Left ventricle myocardium superior (tissue), 1 donor: ENCODE measurements at regions not wholly inside any gene's neighbourhood (a gene's known extent, or its start where the extent isn't known, plus 50 kb on each side); places are given as distances from the start of the nearest gene placed in this dataset.
"Not testable (repeated sequence)": the region's sequence is repeated elsewhere in the genome, so short reads cannot be mapped to it uniquely, and the experiment has no call there.

Experiments used
- ATAC-seq: fragments of 200-7000 bp; cut with Tn5 transposase; one replicate; pipeline ENCODE4 v1.9.1; 2020; ENCODE audit warnings: mild to moderate bottlenecking, moderate library complexity
- DNase-seq: peaks from one replicate; pipeline ENCODE4 v3.0.0-alpha.2; 2020
- intact Hi-C: fragments of 100-400 bp; cut with micrococcal nuclease; formaldehyde crosslinking; loops from one replicate; pipeline ENCODE4 v1.11.0; 2022
- donor health status: DM: no; HTN: yes; CAD: no; lungs with severe emphysema.

GRCh38 chr9:81022177-81022576 is 667.2 kb downstream of the TLE1 start:
- DNase-seq (no peak), ATAC-seq (no peak)
- intact Hi-C loops, result no loop called here

GRCh38 chr9:81014945-81015344 is 674.4 kb downstream of the TLE1 start:
- intact Hi-C loops, ATAC-seq, DNase-seq: not testable (repeated sequence)

GRCh38 chr9:81013191-81013590 is 676.2 kb downstream of the TLE1 start:
- ATAC-seq, intact Hi-C loops, DNase-seq: not testable (repeated sequence)

GRCh38 chr9:81002906-81003305 is 686.4 kb downstream of the TLE1 start:
- intact Hi-C loops, result no loop called here
- DNase-seq, result no peak
- ATAC-seq, result no peak

GRCh38 chr9:81002242-81002641 is 687.1 kb downstream of the TLE1 start:
- intact Hi-C loops, result no loop called here
- ATAC-seq, result no peak
- DNase-seq, result no peak

DNA sequence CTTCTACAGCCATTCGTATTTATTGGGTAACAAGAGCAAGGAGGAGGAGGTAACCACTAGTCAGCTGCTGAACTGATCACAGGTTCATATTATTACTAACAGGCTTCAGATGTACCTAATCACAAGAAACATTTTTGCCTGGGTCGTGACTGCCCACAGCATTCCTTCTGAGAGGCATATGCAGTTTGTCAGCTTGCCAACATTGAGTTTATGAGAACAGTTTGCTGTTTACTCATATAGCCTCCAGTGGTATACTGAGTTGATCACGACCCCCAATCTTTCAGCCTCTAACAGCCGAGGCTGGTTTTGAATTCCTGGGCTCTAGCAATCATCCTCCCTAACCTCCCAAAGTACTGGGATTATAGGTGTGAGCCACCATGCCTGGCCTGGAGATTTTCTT is 693.6 kb downstream of the TLE1 start:
- no peak for ATAC-seq
- intact Hi-C loops, result no loop called here
- no peak for DNase-seq

GRCh38 chr9:80994892-80995291 is 694.5 kb downstream of the TLE1 start:
- DNase-seq (no peak), ATAC-seq (no peak)
- intact Hi-C loops, result no loop called here

- intact Hi-C loops, ATAC-seq, DNase-seq: not testable (repeated sequence)
These were observed 703.8 kb downstream of the TLE1 start for GRCh38 chr9:80985595-80985994.

GRCh38 chr9:80976403-80976802 is 712.9 kb downstream of the TLE1 start:
- intact Hi-C loops, result loop anchor here (5.0 kb wide), 1 partner anchor 49 kb away; no protein-coding TSS in a partner anchor
- DNase-seq (no peak), ATAC-seq (no peak)

- ATAC-seq, intact Hi-C loops, DNase-seq: not testable (repeated sequence)
These were observed 719.0 kb downstream of the TLE1 start for GRCh38 chr9:80970377-80970776.

DNA sequence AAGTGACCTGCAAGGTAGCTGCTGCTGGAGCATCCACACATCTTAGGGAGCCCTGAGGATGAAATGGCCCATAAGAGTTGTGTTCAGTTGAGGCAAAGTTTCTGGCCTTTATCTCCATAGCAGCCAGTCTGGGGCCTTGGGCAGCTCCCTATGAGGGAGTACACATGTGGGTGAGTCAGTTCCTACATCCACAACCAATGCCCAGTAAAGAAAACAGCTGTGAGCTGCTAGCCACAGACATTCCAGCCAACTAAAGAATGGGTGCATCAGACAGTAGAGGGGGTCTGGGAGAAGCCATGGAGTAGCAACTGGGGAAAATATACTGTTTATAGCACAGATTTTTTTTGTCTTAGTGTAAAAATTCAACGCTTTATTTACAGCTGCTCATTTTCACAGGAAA is 720.7 kb downstream of the TLE1 start:
- ATAC-seq (no peak), DNase-seq (no peak)
- intact Hi-C loops, result no loop called here

GRCh38 chr9:80964914-80965313 is 724.4 kb downstream of the TLE1 start:
- intact Hi-C loops, result no loop called here
- no peak for ATAC-seq

GRCh38 chr9:80964374-80964773 is 725.0 kb downstream of the TLE1 start:
- intact Hi-C loops, result no loop called here

More at GRCh38 chr9:80964914-80965313, 724.4 kb downstream of the TLE1 start:
- no peak for DNase-seq

GRCh38 chr9:80957801-80958200 is 731.5 kb downstream of the TLE1 start:
- DNase-seq, result no peak
- ATAC-seq, result no peak
- intact Hi-C loops, result no loop called here

More at GRCh38 chr9:80964374-80964773, 725.0 kb downstream of the TLE1 start:
- DNase-seq, result no peak
- no peak for ATAC-seq

DNA sequence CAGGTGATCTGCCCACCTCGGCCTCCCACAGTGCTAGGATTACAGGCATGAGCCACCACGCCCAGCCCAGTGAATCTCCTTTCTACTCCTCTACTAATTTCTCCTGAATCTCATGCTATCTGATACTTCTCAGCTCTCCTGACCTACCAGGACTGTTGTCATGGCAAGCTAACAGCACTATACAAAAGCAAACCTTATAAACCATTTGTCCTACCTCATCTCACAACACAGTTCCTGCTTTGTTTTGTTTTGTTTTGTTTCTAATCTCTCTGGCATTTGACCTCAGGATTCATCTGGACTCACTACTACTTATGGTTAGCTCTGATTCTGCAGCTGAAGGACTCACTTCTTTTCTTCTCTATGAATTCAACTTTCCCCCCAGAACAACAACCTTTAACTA is 734.8 kb downstream of the TLE1 start:
- no peak for ATAC-seq
- no peak for DNase-seq
- intact Hi-C loops, result no loop called here

- DNase-seq (no peak), ATAC-seq (no peak)
- intact Hi-C loops, result no loop called here
These were observed 736.9 kb downstream of the TLE1 start for GRCh38 chr9:80952363-80952922.

DNA sequence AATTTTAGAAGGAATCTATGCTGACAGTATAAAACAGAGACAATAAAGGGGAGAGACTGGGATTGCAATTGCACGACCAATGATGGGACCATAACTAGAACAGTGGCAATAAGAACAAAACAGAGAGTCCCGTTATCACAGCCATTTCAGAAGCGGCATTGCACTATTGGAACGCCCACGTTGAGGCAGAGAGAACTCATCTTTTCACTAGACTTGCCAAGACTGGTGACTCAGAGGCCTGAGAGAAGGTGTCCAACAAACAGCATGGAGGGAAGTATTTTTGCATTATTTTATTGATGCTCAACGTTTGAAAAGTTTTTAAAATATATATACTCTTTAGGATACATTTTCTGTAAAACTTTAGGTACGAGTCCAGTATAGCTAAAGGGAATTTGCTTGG is 737.7 kb downstream of the TLE1 start:
- intact Hi-C loops, result no loop called here
- no peak for ATAC-seq
- DNase-seq, result no peak

GRCh38 chr9:80948876-80949275 is 740.5 kb downstream of the TLE1 start:
- intact Hi-C loops, result no loop called here
- ATAC-seq (no peak), DNase-seq (no peak)

DNA sequence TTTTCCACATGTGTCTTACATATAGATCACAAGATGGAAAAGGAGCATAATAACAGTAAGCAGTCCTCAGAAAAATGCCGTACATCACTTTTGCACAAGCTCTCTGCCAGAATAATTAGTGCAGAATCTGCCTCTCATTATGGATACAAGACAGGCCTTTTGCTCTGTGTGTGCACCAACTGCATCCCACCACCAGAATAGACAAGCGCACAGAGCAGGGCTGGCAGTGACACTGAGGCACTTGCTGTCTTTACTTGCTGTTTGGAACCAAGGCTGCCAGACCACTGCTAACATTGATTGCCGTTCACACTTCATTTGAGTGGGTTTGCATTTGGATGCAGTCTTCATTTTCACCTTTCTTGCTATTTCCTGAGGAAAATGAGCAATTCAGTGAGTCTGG is 741.3 kb downstream of the TLE1 start:
- DNase-seq, result no peak
- intact Hi-C loops, result no loop called here

DNA sequence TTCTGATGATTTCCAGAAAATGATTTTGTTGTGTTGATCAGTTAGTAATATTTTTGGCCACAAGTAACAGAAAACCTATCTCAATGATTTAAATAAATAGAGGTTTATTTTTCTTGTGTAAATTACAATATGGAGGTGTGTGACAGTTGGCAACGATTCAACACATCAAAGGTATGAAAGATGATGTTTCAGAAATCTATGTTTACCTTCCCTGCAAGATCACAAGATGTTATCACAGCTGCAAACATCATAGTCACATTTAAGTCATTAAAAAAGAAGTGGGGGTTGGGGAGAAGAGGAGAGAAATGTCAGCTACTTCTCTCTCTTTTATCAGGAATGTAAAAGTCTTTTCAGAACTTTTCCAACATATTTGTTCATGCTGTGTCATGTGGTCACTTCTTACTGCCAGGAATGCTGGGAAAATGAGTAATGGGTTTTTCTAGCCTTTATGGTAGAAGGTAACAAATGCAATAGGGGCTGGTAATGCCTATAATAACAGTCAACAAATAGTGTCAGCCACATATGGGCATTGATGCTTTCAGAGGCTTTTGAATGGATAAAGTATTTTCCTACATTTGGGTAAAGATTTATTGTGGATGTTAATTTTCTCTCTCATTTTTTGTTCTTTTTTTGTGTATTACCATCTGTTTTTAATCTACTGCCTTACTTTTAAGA is 742.7 kb downstream of the TLE1 start:
- intact Hi-C loops, result no loop called here
- DNase-seq (no peak), ATAC-seq (no peak)

More for the DNA sequence above, 741.3 kb downstream of the TLE1 start:
- ATAC-seq, result no peak

GRCh38 chr9:80945436-80945835 is 743.9 kb downstream of the TLE1 start:
- no peak for DNase-seq
- ATAC-seq, result no peak
- intact Hi-C loops, result no loop called here
